Caco-2 (cell line): ENCODE measurements at regions not wholly inside any gene's neighbourhood (a gene's known extent, or its start where the extent isn't known, plus 50 kb on each side); places are given as distances from the start of the nearest gene placed in this dataset.
"Not testable (repeated sequence)": the region's sequence is repeated elsewhere in the genome, so short reads cannot be mapped to it uniquely, and the experiment has no call there.

Experiments used
- BruUV-seq: library from RNA; stranded (reverse); fragments of 400-500 nt; replicated peaks from 2 replicates; lab custom pipeline; 2021; lab: Mats Ljungman, UMichigan
- CTCF ChIA-PET: fragments of 300-600 bp; sonication (Branson Sonifier 250); formaldehyde crosslinking; loops from one replicate; lab custom pipeline; 2022; ENCODE audit warnings: antibody characterized with exemption; lab: Charles Lee
- POLR2A ChIA-PET: fragments of 300-600 bp; sonication (Branson Sonifier 250); formaldehyde crosslinking; loops from one replicate; lab custom pipeline; 2022; ENCODE audit warnings: antibody characterized with exemption; lab: Charles Lee
- DNase-seq, 2 experiments: peaks; one replicate each; pipeline versions ENCODE4 v3.0.0 to v3.0.0-alpha.2; 2020 to 2022
- H3K27me3 ChIP-seq: replicated peaks from 2 replicates; pipeline ENCODE4 v1.6.0; 2011; ENCODE audit warnings: low read length; ENCODE audit not compliant: control insufficient read depth, insufficient read depth
- H3K36me3 ChIP-seq: 2 replicates; pipeline ENCODE4 v1.5.1; 2011; ENCODE audit warnings: low read length; ENCODE audit not compliant: control insufficient read depth, insufficient read depth
- H3K4me1 ChIP-seq: fragments of 250-450 bp; sonication (Bioruptor Pico); 2 replicates; pipeline ENCODE4 v1.5.1; 2020; ENCODE audit warnings: mild to moderate bottlenecking
- H3K4me3 ChIP-seq: 2 replicates; pipeline ENCODE4 v1.5.1; 2011; ENCODE audit warnings: low read depth, mild to moderate bottlenecking, control low read depth, low read length
- H3K9me3 ChIP-seq: fragments of 250-450 bp; sonication (Bioruptor Pico); 2 replicates; pipeline ENCODE4 v1.5.1; 2020; ENCODE audit warnings: mild to moderate bottlenecking, moderate library complexity
- H3K27ac Mint-ChIP-seq: one replicate; pipeline ENCODE4 v1.8.0; 2022; ENCODE audit warnings: mixed read lengths; ENCODE audit not compliant: unreplicated experiment
- H3K27me3 Mint-ChIP-seq: one replicate; pipeline ENCODE4 v1.8.0; 2022; ENCODE audit warnings: mixed read lengths; ENCODE audit not compliant: insufficient read depth, unreplicated experiment
- H3K36me3 Mint-ChIP-seq: one replicate; pipeline ENCODE4 v1.8.0; 2022; ENCODE audit warnings: mild to moderate bottlenecking, mixed read lengths; ENCODE audit not compliant: insufficient read depth, unreplicated experiment
- H3K4me1 Mint-ChIP-seq: one replicate; pipeline ENCODE4 v1.8.0; 2022; ENCODE audit warnings: low read depth, mixed read lengths; ENCODE audit not compliant: unreplicated experiment
- H3K4me3 Mint-ChIP-seq: one replicate; pipeline ENCODE4 v1.8.0; 2022; ENCODE audit warnings: mild to moderate bottlenecking, moderate library complexity, mixed read lengths; ENCODE audit not compliant: unreplicated experiment
- H3K9me3 Mint-ChIP-seq: one replicate; pipeline ENCODE4 v1.8.0; 2022; ENCODE audit warnings: mixed read lengths; ENCODE audit not compliant: unreplicated experiment
- intact Hi-C: fragments of 100-400 bp; cut with micrococcal nuclease; formaldehyde crosslinking; loops from one replicate; pipeline ENCODE4 v1.10.0; 2022; ENCODE audit not compliant: unreplicated experiment
- TF ChIP-seq, protein P1 (sequence below), 2 experiments: fragments of 200-600 bp in 1 of 2; IDR thresholded peaks; 1 replicate in 1 of 2; 2 replicates in 1 of 2; pipeline versions ENCODE4 v1.5.1 to v1.8.0; 2011 to 2022; ENCODE audit warnings: antibody characterized with exemption in 1 of 2, control low read depth in 1 of 2, inconsistent platforms in 1 of 2, low read depth in 1 of 2, low read length in 1 of 2, mild to moderate bottlenecking in 1 of 2, moderate library complexity in 1 of 2; ENCODE audit not compliant: insufficient read depth in 1 of 2, severe bottlenecking in 1 of 2, unreplicated experiment in 1 of 2

DNA sequence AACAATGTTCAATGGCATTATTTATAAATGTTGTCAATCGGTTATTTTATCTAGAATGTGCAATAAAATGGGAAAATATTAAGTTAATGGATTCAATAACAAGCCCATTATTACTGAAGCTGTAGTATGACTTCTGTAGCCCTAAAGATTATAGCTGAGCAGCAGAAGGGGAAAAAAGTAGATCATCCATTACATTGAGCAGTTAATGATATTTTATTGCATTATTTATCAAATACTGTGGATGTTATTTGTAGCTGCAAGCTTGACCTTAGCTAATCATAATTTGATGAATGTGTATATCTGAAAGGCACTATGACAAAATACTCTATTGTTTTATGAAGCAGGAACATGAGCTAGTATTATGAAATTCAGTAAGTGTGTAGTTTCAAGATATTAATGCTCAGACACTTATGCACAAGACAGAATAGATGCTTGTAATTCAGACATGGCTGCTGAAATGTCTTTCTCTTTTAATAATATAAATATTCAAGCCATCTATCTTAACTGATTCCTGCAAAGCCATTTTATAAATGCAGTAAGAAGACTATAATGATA is 131.5 kb upstream of the MGAT4C start:
- Mint-ChIP-seq H3K9me3 (no peaks in the 10 kb centered on the region), H3K4me3 (no peak overlapping the region), H3K27me3 (no peaks in the 10 kb centered on the region), H3K27ac (no peak overlapping the region), H3K36me3 (no peaks in the 10 kb centered on the region), H3K4me1 (no peaks in the 10 kb centered on the region)
- ChIA-PET POLR2A (no interaction called here), CTCF (no interaction called here)
- DNase-seq = no peak
- Histone ChIP-seq H3K27me3 (no peaks in the 10 kb centered on the region), H3K36me3 (no peaks in the 10 kb centered on the region), H3K4me3 (no peak overlapping the region), H3K4me1 (no peaks in the 10 kb centered on the region), H3K9me3 (no peaks in the 10 kb centered on the region)
- BruUV-seq = no TSS peak
- intact Hi-C loops = no loop called here
- TF ChIP-seq, protein P1, sequence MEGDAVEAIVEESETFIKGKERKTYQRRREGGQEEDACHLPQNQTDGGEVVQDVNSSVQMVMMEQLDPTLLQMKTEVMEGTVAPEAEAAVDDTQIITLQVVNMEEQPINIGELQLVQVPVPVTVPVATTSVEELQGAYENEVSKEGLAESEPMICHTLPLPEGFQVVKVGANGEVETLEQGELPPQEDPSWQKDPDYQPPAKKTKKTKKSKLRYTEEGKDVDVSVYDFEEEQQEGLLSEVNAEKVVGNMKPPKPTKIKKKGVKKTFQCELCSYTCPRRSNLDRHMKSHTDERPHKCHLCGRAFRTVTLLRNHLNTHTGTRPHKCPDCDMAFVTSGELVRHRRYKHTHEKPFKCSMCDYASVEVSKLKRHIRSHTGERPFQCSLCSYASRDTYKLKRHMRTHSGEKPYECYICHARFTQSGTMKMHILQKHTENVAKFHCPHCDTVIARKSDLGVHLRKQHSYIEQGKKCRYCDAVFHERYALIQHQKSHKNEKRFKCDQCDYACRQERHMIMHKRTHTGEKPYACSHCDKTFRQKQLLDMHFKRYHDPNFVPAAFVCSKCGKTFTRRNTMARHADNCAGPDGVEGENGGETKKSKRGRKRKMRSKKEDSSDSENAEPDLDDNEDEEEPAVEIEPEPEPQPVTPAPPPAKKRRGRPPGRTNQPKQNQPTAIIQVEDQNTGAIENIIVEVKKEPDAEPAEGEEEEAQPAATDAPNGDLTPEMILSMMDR (IDR thresholded peaks at IDR 0.05; ENCODE audit: insufficient read depth in 1 of 2, low read depth in 1 of 2, low read length in 1 of 2, severe bottlenecking in 1 of 2, unreplicated experiment in 1 of 2) = no peak

DNA sequence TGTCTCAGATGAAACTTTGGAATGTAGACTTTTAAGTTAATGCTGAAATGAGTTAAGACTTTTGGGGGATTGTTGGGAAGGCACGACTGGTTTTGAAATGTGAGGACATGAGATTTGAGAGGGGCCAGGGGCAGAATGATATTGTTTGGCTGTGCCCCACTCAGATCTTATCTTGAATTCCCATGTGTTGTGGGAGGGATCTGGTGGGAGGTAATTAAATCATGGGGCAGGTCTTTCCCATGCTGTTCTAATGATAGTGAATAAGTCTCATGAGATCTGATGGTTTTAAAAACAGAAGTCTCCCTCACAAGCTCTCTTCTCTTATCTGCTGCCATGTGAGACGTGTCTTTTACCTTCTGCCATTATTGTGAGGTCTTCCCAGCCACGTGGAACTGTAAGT is 127.6 kb upstream of the MGAT4C start:
- H3K4me1 Mint-ChIP-seq, BruUV-seq, POLR2A ChIA-PET, H3K36me3 ChIP-seq, H3K4me3 ChIP-seq, H3K36me3 Mint-ChIP-seq, H3K4me1 ChIP-seq, H3K4me3 Mint-ChIP-seq, H3K27me3 ChIP-seq, CTCF ChIA-PET, intact Hi-C loops, DNase-seq, H3K27ac Mint-ChIP-seq, H3K27me3 Mint-ChIP-seq, H3K9me3 Mint-ChIP-seq, H3K9me3 ChIP-seq: not testable (repeated sequence)

DNA sequence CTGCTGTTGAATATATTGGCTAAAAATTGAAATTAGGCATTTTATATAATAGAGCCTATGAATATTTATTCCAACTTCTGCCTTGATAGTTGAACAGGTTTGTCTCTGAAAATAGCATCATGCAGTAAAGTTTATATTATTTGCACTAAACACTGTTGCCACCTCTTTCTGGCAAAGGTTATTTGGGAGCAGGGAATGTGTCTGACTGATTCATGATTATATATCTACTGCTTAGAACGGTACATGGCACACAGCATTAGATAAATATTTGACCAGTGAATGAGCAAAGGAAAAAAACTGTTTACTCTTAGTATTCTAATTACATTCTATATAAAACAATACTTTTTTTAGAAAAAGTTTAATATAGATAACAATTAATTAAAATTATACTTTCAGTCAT is 123.1 kb upstream of the MGAT4C start:
- Mint-ChIP-seq H3K4me1 (no peaks in the 10 kb centered on the region), H3K9me3 (no peaks in the 10 kb centered on the region), H3K36me3 (no peaks in the 10 kb centered on the region), H3K27ac (no peak overlapping the region), H3K4me3 (no peak overlapping the region), H3K27me3 (no peaks in the 10 kb centered on the region)
- TF ChIP-seq, protein P1 (IDR thresholded peaks at IDR 0.05; ENCODE audit: insufficient read depth in 1 of 2, low read depth in 1 of 2, low read length in 1 of 2, severe bottlenecking in 1 of 2, unreplicated experiment in 1 of 2) = no peak
- ChIA-PET POLR2A (no interaction called here), CTCF (no interaction called here)
- no peaks in the 10 kb centered on the region for H3K36me3 ChIP-seq
- no peaks in the 10 kb centered on the region for H3K27me3 ChIP-seq
- intact Hi-C loops = no loop called here
- DNase-seq = no peak
- no peaks in the 10 kb centered on the region for H3K9me3 ChIP-seq
- no TSS peak for BruUV-seq
- H3K4me3 ChIP-seq = no peak overlapping the region
- H3K4me1 ChIP-seq = no peaks in the 10 kb centered on the region

DNA sequence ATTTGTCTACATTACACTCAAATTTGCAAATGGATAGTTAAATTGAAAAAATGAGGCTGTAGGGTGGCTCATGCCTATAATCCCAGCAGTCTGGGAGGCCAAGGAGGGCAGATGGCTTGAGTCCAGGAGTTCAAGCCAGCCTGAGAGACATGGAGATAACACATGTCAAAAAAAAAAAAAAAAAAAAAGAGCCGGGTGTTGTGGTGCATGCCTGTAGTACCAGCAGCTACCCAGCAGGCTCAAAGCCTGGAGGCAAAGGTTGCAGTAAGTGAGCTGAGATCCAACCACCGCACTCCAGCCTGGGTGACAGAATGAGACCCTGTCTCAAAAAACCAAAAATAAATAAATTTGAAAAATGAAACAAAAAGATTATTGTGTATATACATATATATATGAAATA is 119.9 kb upstream of the MGAT4C start:
- Mint-ChIP-seq H3K9me3 (no peaks in the 10 kb centered on the region), H3K27me3 (no peaks in the 10 kb centered on the region), H3K36me3 (no peaks in the 10 kb centered on the region), H3K4me1 (no peaks in the 10 kb centered on the region), H3K4me3 (no peak overlapping the region), H3K27ac (no peak overlapping the region)
- ChIA-PET POLR2A (no interaction called here), CTCF (no interaction called here)
- no TSS peak for BruUV-seq
- Histone ChIP-seq H3K4me1 (no peaks in the 10 kb centered on the region), H3K36me3 (no peaks in the 10 kb centered on the region), H3K9me3 (no peaks in the 10 kb centered on the region), H3K4me3 (no peak overlapping the region), H3K27me3 (no peaks in the 10 kb centered on the region)
- peak in 1 of 2 experiments; percentile 9 for DNase-seq
- intact Hi-C loops = no loop called here
- TF ChIP-seq, protein P1 (IDR thresholded peaks at IDR 0.05; ENCODE audit: insufficient read depth in 1 of 2, low read depth in 1 of 2, low read length in 1 of 2, severe bottlenecking in 1 of 2, unreplicated experiment in 1 of 2) = no peak
